SK-N-SH treated with all-trans-retinoic acid at 6 μM for 48 hours (cell line): ENCODE measurements at regions not wholly inside any gene's neighbourhood (a gene's known extent, or its start where the extent isn't known, plus 50 kb on each side); places are given as distances from the start of the nearest gene placed in this dataset.

Source experiments
- ATAC-seq: fragments of 200-7000 bp; cut with Tn5 transposase; 3 replicates; pipeline ENCODE4 v1.9.1; 2020; ENCODE audit warnings: mild to moderate bottlenecking, moderate library complexity
- ARNTL ChIP-seq: fragments of 450-650 bp; formaldehyde crosslinking; IDR thresholded peaks from 2 replicates; pipeline ENCODE4 v1.5.0; 2020; ENCODE audit warnings: low read depth, mild to moderate bottlenecking, moderate library complexity, borderline replicate concordance
- BACH2 ChIP-seq: fragments of 250-450 bp; sonication (Bioruptor Pico); IDR thresholded peaks from 2 replicates; pipeline ENCODE4 v1.9.0; 2021; ENCODE audit warnings: mild to moderate bottlenecking, borderline replicate concordance
- CSDC2 ChIP-seq: fragments of 250-450 bp; sonication (Bioruptor Pico); IDR thresholded peaks from 2 replicates; pipeline ENCODE4 v1.5.0; 2020; ENCODE audit warnings: mild to moderate bottlenecking, moderate library complexity
- ESRRG ChIP-seq: fragments of 250-450 bp; sonication (Bioruptor Pico); IDR thresholded peaks from 2 replicates; pipeline ENCODE4 v1.6.1; 2021; ENCODE audit warnings: mild to moderate bottlenecking
- ISL1 ChIP-seq: fragments of 250-450 bp; sonication (Bioruptor Pico); IDR thresholded peaks from 2 replicates; pipeline ENCODE4 v2.1.2; 2022; ENCODE audit warnings: mild to moderate bottlenecking, moderate library complexity
- OSR1 ChIP-seq: fragments of 250-450 bp; sonication (Bioruptor Pico); IDR thresholded peaks from 2 replicates; pipeline ENCODE4 v1.8.0; 2022; ENCODE audit warnings: moderate library complexity, mild to moderate bottlenecking, inconsistent platforms
- PPARA ChIP-seq: fragments of 250-450 bp; sonication (Bioruptor Pico); IDR thresholded peaks from 2 replicates; pipeline ENCODE4 v1.5.0; 2020; ENCODE audit warnings: mild to moderate bottlenecking, borderline replicate concordance
- RARB ChIP-seq: fragments of 250-450 bp; sonication (Bioruptor Pico); IDR thresholded peaks from 2 replicates; pipeline ENCODE4 v1.8.0; 2021; ENCODE audit warnings: mild to moderate bottlenecking, moderate library complexity
- ZC3H10 ChIP-seq: fragments of 250-450 bp; sonication (Bioruptor Pico); IDR thresholded peaks from 2 replicates; pipeline ENCODE4 v1.5.1; 2021; ENCODE audit warnings: mild to moderate bottlenecking, moderate library complexity
- ZFP3 ChIP-seq: fragments of 250-450 bp; sonication (Bioruptor Pico); IDR thresholded peaks from 2 replicates; pipeline ENCODE4 v1.5.0; 2020; ENCODE audit warnings: mild to moderate bottlenecking, moderate library complexity
- ZFP30 ChIP-seq: fragments of 450-650 bp; formaldehyde crosslinking; IDR thresholded peaks from 2 replicates; pipeline ENCODE4 v1.5.0; 2022; ENCODE audit warnings: mild to moderate bottlenecking, moderate library complexity
- ZNF70 ChIP-seq: fragments of 450-650 bp; formaldehyde crosslinking; IDR thresholded peaks from 2 replicates; pipeline ENCODE4 v1.5.0; 2020; ENCODE audit warnings: mild to moderate bottlenecking, moderate library complexity
- ZNF8 ChIP-seq: fragments of 450-650 bp; formaldehyde crosslinking; IDR thresholded peaks from 2 replicates; pipeline ENCODE4 v1.5.0; 2020; ENCODE audit warnings: mild to moderate bottlenecking, moderate library complexity
- TF ChIP-seq, protein P1 (sequence below): fragments of 250-450 bp; sonication (Bioruptor Pico); IDR thresholded peaks from 2 replicates; pipeline ENCODE4 v1.5.0; 2020; ENCODE audit warnings: mild to moderate bottlenecking, moderate library complexity
- TF ChIP-seq, protein P2 (sequence below): fragments of 250-450 bp; sonication (Bioruptor Pico); IDR thresholded peaks from 2 replicates; pipeline ENCODE4 v1.8.0; 2020; ENCODE audit warnings: mild to moderate bottlenecking, moderate library complexity, borderline replicate concordance
- TF ChIP-seq, protein P3 (sequence below): fragments of 250-450 bp; sonication (Bioruptor Pico); IDR thresholded peaks from 2 replicates; pipeline ENCODE4 v1.8.0; 2021; ENCODE audit warnings: low read depth, mild to moderate bottlenecking, moderate library complexity, borderline replicate concordance
- TF ChIP-seq, protein P4 (sequence below): fragments of 250-450 bp; sonication (Bioruptor Pico); IDR thresholded peaks from 2 replicates; pipeline ENCODE4 v1.5.1; 2020; ENCODE audit warnings: low read depth, mild to moderate bottlenecking, moderate library complexity
- TF ChIP-seq, protein P5 (sequence below): fragments of 250-450 bp; sonication (Bioruptor Pico); IDR thresholded peaks from 2 replicates; pipeline ENCODE4 v1.5.1; 2021; ENCODE audit warnings: mild to moderate bottlenecking, moderate library complexity

DNA sequence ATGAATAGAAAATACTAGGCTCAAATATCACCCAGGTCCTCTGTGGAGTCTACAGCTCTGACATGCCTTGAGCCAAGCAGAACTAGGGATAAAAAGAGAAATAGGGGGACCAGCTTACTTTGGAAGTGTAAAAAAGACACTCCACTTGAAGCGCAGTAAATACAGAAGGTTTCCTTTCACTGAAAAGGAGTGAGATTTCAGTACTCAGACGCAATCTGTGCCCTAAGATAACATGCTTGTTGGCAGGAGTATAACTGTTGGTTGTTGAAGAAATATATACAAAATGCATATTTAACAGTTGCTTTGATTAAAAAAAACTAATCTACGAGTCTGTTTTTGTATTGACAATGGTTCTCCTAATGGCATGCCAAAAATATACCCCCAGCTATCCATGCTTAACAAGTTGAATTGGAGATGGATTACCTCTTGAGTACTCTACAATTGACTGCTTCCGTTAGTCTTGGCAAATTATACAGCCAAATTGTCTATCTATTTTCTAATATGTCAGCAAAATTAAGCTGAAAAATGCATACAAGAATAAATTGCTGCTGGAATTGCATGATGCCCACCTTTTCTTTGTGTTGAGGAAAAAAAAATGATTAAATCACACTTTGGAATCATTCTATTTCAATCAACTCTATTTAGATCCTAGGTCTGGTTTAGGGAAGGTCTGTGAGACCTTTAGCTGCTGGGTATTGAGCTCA lies 91.6 kb downstream of the FAT3 start (continued):
- TF ChIP-seq, protein P1, sequence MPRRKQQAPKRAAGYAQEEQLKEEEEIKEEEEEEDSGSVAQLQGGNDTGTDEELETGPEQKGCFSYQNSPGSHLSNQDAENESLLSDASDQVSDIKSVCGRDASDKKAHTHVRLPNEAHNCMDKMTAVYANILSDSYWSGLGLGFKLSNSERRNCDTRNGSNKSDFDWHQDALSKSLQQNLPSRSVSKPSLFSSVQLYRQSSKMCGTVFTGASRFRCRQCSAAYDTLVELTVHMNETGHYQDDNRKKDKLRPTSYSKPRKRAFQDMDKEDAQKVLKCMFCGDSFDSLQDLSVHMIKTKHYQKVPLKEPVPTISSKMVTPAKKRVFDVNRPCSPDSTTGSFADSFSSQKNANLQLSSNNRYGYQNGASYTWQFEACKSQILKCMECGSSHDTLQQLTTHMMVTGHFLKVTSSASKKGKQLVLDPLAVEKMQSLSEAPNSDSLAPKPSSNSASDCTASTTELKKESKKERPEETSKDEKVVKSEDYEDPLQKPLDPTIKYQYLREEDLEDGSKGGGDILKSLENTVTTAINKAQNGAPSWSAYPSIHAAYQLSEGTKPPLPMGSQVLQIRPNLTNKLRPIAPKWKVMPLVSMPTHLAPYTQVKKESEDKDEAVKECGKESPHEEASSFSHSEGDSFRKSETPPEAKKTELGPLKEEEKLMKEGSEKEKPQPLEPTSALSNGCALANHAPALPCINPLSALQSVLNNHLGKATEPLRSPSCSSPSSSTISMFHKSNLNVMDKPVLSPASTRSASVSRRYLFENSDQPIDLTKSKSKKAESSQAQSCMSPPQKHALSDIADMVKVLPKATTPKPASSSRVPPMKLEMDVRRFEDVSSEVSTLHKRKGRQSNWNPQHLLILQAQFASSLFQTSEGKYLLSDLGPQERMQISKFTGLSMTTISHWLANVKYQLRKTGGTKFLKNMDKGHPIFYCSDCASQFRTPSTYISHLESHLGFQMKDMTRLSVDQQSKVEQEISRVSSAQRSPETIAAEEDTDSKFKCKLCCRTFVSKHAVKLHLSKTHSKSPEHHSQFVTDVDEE: no peak
- TF ChIP-seq RARB (CRISPR knock-in tag): no peak
- TF ChIP-seq ZC3H10: no peak
- TF ChIP-seq, protein P2, sequence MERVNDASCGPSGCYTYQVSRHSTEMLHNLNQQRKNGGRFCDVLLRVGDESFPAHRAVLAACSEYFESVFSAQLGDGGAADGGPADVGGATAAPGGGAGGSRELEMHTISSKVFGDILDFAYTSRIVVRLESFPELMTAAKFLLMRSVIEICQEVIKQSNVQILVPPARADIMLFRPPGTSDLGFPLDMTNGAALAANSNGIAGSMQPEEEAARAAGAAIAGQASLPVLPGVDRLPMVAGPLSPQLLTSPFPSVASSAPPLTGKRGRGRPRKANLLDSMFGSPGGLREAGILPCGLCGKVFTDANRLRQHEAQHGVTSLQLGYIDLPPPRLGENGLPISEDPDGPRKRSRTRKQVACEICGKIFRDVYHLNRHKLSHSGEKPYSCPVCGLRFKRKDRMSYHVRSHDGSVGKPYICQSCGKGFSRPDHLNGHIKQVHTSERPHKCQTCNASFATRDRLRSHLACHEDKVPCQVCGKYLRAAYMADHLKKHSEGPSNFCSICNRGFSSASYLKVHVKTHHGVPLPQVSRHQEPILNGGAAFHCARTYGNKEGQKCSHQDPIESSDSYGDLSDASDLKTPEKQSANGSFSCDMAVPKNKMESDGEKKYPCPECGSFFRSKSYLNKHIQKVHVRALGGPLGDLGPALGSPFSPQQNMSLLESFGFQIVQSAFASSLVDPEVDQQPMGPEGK (CRISPR knock-in tag): no peak
- TF ChIP-seq BACH2 (CRISPR knock-in tag): no peak
- no peak for TF ChIP-seq ZFP3
- TF ChIP-seq ZFP30: no peak

DNA sequence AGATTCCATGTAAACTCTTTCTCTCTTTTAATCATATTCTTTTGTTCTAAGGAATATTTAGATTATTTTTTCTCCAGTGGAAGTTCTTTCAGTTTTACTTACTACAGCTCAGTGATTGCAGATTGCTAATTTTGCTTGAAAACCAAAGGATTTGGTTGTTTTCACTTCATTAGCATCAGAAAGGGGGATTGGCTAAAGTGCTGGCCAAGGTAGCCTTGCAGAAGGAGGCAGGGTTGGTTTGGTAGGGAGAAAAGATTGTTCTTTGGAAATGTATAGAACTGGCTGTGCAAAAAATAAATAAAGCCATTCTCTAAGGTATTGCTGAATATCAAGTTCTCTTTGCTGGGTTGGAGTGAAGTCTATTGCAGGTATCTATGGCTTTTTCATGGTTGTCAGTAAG lies 92.6 kb downstream of the FAT3 start:
- TF ChIP-seq ISL1 (no peak), PPARA (no peak), RARB (CRISPR knock-in tag) (no peak), OSR1 (CRISPR knock-in tag) (no peak), ZNF8 (CRISPR knock-in tag) (no peak), ZFP3 (no peak), ARNTL (no peak)
- TF ChIP-seq, protein P3, sequence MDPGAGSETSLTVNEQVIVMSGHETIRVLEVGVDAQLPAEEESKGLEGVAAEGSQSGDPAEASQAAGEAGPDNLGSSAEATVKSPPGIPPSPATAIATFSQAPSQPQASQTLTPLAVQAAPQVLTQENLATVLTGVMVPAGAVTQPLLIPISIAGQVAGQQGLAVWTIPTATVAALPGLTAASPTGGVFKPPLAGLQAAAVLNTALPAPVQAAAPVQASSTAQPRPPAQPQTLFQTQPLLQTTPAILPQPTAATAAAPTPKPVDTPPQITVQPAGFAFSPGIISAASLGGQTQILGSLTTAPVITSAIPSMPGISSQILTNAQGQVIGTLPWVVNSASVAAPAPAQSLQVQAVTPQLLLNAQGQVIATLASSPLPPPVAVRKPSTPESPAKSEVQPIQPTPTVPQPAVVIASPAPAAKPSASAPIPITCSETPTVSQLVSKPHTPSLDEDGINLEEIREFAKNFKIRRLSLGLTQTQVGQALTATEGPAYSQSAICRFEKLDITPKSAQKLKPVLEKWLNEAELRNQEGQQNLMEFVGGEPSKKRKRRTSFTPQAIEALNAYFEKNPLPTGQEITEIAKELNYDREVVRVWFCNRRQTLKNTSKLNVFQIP (CRISPR knock-in tag): no peak
- TF ChIP-seq, protein P1: no peak
- TF ChIP-seq, protein P2 (CRISPR knock-in tag): no peak
- TF ChIP-seq, protein P4, sequence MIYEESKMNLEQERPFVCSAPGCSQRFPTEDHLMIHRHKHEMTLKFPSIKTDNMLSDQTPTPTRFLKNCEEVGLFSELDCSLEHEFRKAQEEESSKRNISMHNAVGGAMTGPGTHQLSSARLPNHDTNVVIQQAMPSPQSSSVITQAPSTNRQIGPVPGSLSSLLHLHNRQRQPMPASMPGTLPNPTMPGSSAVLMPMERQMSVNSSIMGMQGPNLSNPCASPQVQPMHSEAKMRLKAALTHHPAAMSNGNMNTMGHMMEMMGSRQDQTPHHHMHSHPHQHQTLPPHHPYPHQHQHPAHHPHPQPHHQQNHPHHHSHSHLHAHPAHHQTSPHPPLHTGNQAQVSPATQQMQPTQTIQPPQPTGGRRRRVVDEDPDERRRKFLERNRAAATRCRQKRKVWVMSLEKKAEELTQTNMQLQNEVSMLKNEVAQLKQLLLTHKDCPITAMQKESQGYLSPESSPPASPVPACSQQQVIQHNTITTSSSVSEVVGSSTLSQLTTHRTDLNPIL (CRISPR knock-in tag): no peak
- TF ChIP-seq, all 23 proteins: peak for 0
- no peak for ATAC-seq

DNA sequence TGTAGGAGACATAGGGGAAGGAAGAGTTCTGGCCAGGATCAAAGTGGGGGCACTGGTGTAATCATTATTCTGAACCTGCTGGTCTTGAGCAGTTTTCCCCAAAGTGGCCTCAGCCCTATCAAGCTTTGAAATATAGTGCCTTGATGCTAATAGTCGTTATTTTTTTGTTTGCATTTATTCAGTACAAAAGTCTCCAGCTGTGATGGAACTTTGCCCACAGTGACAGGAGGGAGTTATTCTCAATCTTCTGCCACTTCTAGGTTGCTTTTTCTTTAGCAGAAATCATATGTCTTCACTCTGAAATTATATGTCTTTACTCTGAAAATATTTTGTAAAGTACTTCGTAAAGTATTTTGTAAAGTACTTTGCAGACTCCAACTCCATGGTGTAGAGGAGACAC lies 93.1 kb downstream of the FAT3 start:
- ATAC-seq: no peak
- TF ChIP-seq ZFP30: no peak
- TF ChIP-seq, protein P5, sequence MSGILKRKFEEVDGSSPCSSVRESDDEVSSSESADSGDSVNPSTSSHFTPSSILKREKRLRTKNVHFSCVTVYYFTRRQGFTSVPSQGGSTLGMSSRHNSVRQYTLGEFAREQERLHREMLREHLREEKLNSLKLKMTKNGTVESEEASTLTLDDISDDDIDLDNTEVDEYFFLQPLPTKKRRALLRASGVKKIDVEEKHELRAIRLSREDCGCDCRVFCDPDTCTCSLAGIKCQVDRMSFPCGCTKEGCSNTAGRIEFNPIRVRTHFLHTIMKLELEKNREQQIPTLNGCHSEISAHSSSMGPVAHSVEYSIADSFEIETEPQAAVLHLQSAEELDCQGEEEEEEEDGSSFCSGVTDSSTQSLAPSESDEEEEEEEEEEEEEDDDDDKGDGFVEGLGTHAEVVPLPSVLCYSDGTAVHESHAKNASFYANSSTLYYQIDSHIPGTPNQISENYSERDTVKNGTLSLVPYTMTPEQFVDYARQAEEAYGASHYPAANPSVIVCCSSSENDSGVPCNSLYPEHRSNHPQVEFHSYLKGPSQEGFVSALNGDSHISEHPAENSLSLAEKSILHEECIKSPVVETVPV (CRISPR knock-in tag): no peak
- no peak for TF ChIP-seq ESRRG (CRISPR knock-in tag)
- TF ChIP-seq ZNF70 (CRISPR knock-in tag): no peak
- TF ChIP-seq CSDC2 (CRISPR knock-in tag): no peak
- TF ChIP-seq, protein P1: no peak
- TF ChIP-seq RARB (CRISPR knock-in tag): no peak
- no peak for TF ChIP-seq ZNF8 (CRISPR knock-in tag)
- TF ChIP-seq ISL1: no peak
